Prostate gland (tissue), 2 donors: ENCODE measurements at regions not wholly inside any gene's neighbourhood (a gene's known extent, or its start where the extent isn't known, plus 50 kb on each side); places are given as distances from the start of the nearest gene placed in this dataset.

Experiments
- POLR2A ChIP-seq: fragments of 450-650 bp; IDR thresholded peaks from one replicate; pipeline ENCODE4 v1.6.1; 2016; ENCODE audit warnings: antibody characterized with exemption, mild to moderate bottlenecking
- POLR2AphosphoS5 ChIP-seq: sonication (generic); formaldehyde crosslinking; IDR thresholded peaks from one replicate; pipeline ENCODE4 v1.6.1; 2017; ENCODE audit warnings: antibody characterized with exemption
- TF ChIP-seq, protein P1 (sequence below), 4 experiments: fragments of 200-600 bp in 2 of 4; fragments of 450-650 bp in 2 of 4; sonication (generic) in 2 of 4; IDR thresholded peaks; 1 replicate in 3 of 4; 2 replicates in 1 of 4; pipeline ENCODE4 v1.5.1; 2016 to 2019; ENCODE audit warnings: antibody characterized with exemption in 4 of 4, mild to moderate bottlenecking in 2 of 4, moderate library complexity in 2 of 4

GRCh38 chr14:85852906-85853305 lies 323.0 kb downstream of the FLRT2 start:
- TF ChIP-seq, protein P1, sequence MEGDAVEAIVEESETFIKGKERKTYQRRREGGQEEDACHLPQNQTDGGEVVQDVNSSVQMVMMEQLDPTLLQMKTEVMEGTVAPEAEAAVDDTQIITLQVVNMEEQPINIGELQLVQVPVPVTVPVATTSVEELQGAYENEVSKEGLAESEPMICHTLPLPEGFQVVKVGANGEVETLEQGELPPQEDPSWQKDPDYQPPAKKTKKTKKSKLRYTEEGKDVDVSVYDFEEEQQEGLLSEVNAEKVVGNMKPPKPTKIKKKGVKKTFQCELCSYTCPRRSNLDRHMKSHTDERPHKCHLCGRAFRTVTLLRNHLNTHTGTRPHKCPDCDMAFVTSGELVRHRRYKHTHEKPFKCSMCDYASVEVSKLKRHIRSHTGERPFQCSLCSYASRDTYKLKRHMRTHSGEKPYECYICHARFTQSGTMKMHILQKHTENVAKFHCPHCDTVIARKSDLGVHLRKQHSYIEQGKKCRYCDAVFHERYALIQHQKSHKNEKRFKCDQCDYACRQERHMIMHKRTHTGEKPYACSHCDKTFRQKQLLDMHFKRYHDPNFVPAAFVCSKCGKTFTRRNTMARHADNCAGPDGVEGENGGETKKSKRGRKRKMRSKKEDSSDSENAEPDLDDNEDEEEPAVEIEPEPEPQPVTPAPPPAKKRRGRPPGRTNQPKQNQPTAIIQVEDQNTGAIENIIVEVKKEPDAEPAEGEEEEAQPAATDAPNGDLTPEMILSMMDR (IDR thresholded peaks at IDR 0.05): no peak
- TF ChIP-seq POLR2AphosphoS5 (no peak), POLR2A (no peak)
